ENCODE measurements at regions not wholly inside any gene's neighbourhood (a gene's known extent, or its start where the extent isn't known, plus 50 kb on each side); places are given as distances from the start of the nearest gene placed in this dataset.

DNA sequence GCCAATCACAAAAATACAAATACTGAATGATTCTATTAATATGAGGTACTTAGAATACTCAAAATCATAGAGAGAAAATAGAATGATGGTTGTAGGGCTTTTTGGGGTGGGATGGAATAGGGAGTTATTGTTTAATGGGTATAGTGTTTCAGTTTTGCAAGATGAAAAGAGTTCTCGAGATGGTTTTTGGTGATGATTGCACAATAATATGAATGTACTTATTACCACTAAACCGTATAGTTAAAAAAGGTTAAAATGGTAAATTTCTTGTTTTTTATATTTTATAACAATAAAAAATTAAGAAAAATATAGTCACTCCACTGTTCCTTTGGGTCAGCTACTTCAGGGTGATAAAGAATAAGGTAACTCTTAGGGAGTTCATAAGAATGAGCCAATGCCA is 560.1 kb downstream of the TDRD15 start:
- no peak overlapping the region for H3K4me3 ChIP-seq (ENCODE audit: low read length)
- DNase-seq (ENCODE audit: low read depth), result no peak
- TF ChIP-seq, protein P1, sequence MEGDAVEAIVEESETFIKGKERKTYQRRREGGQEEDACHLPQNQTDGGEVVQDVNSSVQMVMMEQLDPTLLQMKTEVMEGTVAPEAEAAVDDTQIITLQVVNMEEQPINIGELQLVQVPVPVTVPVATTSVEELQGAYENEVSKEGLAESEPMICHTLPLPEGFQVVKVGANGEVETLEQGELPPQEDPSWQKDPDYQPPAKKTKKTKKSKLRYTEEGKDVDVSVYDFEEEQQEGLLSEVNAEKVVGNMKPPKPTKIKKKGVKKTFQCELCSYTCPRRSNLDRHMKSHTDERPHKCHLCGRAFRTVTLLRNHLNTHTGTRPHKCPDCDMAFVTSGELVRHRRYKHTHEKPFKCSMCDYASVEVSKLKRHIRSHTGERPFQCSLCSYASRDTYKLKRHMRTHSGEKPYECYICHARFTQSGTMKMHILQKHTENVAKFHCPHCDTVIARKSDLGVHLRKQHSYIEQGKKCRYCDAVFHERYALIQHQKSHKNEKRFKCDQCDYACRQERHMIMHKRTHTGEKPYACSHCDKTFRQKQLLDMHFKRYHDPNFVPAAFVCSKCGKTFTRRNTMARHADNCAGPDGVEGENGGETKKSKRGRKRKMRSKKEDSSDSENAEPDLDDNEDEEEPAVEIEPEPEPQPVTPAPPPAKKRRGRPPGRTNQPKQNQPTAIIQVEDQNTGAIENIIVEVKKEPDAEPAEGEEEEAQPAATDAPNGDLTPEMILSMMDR (IDR thresholded peaks at IDR 0.05; ENCODE audit: insufficient read depth, low read depth, low read length, missing control alignments), result no peak

DNA sequence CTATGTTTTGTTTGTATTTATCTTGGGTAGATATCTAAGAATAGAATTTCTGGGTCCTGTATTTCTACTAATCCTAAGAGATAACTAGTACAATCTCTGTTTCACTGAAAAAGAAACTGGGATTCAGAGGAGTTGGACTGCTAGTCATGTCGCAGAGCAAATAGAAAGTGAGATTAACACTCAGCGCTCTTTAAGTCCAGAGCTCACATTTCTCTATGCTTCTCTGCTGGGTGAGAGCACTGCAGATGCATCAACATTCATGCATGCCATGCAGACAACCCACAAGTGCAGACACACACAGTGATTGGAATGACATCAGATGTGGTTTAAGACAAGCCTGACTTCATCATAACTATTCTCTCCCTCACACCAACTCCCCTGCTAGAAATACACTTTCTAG is 563.8 kb downstream of the TDRD15 start:
- no peak overlapping the region for H3K4me3 ChIP-seq (ENCODE audit: low read length)
- DNase-seq (ENCODE audit: low read depth), result no peak
- TF ChIP-seq, protein P1 (IDR thresholded peaks at IDR 0.05; ENCODE audit: insufficient read depth, low read depth, low read length, missing control alignments), result no peak

DNA sequence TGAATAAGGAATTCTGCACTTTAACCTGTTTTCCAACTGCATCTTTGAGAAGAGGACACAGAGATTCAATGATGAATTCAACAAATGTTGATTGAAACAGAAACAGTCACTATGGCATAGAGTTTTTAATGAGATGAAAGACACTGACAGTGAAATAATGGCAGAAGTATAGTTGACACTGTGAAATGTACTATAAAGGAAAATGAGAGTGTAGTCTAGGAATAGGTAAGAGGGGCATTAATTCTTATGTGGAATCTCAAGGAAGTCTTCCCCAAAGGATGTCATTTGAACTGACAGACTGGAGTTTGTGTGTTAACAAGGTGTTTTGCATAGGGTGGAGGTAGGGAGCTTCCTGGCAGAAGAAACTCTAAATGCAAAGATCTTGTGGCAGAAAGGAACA is 566.2 kb downstream of the TDRD15 start:
- TF ChIP-seq, protein P1 (IDR thresholded peaks at IDR 0.05; ENCODE audit: insufficient read depth, low read depth, low read length, missing control alignments), result no peak
- H3K4me3 ChIP-seq (ENCODE audit: low read length), result no peak overlapping the region
- DNase-seq (ENCODE audit: low read depth), result no peak

GRCh38 chr2:21693081-21693480 is 569.3 kb downstream of the TDRD15 start:
- TF ChIP-seq, protein P1 (IDR thresholded peaks at IDR 0.05; ENCODE audit: insufficient read depth, low read depth, low read length, missing control alignments), result no peak
- no peak overlapping the region for H3K4me3 ChIP-seq (ENCODE audit: low read length)

DNA sequence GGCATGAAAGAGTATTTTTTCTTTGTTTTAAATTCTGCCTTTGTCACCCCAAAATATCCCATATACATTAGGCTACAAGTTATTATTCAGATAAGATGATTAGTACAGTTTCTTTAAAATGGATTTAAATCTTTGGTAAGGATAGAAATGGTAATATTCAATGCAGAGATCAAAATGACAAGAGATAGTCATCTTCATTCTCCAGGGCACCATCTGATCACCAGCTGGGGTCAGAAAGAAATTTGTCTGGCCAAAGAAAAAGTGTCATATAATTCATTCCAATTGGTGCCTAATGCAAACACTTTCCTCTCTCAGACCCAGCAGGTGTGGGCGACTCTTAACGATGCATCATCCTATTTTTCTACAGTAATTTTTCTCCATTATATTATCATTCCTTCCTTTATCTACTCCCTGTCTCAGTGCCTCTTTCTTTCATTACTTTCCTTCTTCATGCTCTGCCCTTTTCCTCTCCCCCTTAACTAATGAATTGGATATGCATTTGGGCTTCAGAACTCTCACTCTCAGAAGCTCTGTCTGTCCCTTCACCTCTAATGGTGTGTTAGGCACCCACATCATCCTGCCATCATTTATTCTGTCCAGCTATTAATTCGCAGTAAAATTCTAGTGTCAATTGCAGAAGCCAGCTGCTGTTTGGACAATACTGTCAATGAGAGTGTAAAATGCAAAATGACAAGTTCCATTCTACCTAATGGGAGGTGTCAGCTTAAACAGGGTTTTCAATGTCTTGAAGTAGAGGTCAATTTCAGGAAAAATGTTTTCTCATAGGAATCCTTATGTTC is 570.5 kb downstream of the TDRD15 start:
- TF ChIP-seq, protein P1 (IDR thresholded peaks at IDR 0.05; ENCODE audit: insufficient read depth, low read depth, low read length, missing control alignments), result no peak
- no peak overlapping the region for H3K4me3 ChIP-seq (ENCODE audit: low read length)
- DNase-seq (ENCODE audit: low read depth), result no peak

More at GRCh38 chr2:21693081-21693480, 569.3 kb downstream of the TDRD15 start:
- no peak for DNase-seq (ENCODE audit: low read depth)

- TF ChIP-seq, protein P1 (IDR thresholded peaks at IDR 0.05; ENCODE audit: insufficient read depth, low read depth, low read length, missing control alignments), result no peak
- no peak for DNase-seq (ENCODE audit: low read depth)
- no peak overlapping the region for H3K4me3 ChIP-seq (ENCODE audit: low read length)
Measured at GRCh38 chr2:21696900-21697299, 573.1 kb downstream of the TDRD15 start.

- no peak overlapping the region for H3K4me3 ChIP-seq (ENCODE audit: low read length)
- TF ChIP-seq, protein P1 (IDR thresholded peaks at IDR 0.05; ENCODE audit: insufficient read depth, low read depth, low read length, missing control alignments), result no peak
- DNase-seq (ENCODE audit: low read depth), result no peak
Measured at GRCh38 chr2:21700644-21701043, 576.9 kb downstream of the TDRD15 start.

Data from epithelial cell of esophagus (primary cell).